ENCODE measurements at regions not wholly inside any gene's neighbourhood (a gene's known extent, or its start where the extent isn't known, plus 50 kb on each side); places are given as distances from the start of the nearest gene placed in this dataset.

GRCh38 chr4:153113838-153114105, 90.5 kb upstream of the TRIM2 start:
- Mint-ChIP-seq H3K9me3 (no peaks in the 10 kb centered on the region), H3K4me1 (peaks cover 12% of the 10 kb centered on the region), H3K4me3 (no peak overlapping the region), H3K27me3 (ENCODE audit: low read depth) (peaks cover 36% of the 10 kb centered on the region), H3K36me3 (no peaks in the 10 kb centered on the region), H3K27ac (no peak overlapping the region)
- TF ChIP-seq CTCF (IDR thresholded peaks at IDR 0.05; ENCODE audit: unreplicated experiment) = no peak
- DNase-seq (ENCODE audit: low spot score in 2 of 2, unreplicated experiment in 2 of 2) = no peak

- Mint-ChIP-seq H3K4me3 (no peak overlapping the region), H3K27ac (no peak overlapping the region), H3K4me1 (peaks cover 12% of the 10 kb centered on the region), H3K36me3 (no peaks in the 10 kb centered on the region), H3K27me3 (ENCODE audit: low read depth) (peaks cover 29% of the 10 kb centered on the region), H3K9me3 (no peaks in the 10 kb centered on the region)
- DNase-seq (ENCODE audit: low spot score in 2 of 2, unreplicated experiment in 2 of 2) = no peak
- no peak for TF ChIP-seq CTCF (IDR thresholded peaks at IDR 0.05; ENCODE audit: unreplicated experiment)
Measured at GRCh38 chr4:153114771-153115321, 89.4 kb upstream of the TRIM2 start.

GRCh38 chr4:153115322-153116290, 88.6 kb upstream of the TRIM2 start:
- H3K9me3 Mint-ChIP-seq = no peaks in the 10 kb centered on the region
- no peak overlapping the region for H3K27ac Mint-ChIP-seq
- H3K36me3 Mint-ChIP-seq = no peaks in the 10 kb centered on the region
- H3K4me1 Mint-ChIP-seq = peaks cover 12% of the 10 kb centered on the region
- no peak overlapping the region for H3K4me3 Mint-ChIP-seq
- peaks cover 25% of the 10 kb centered on the region for H3K27me3 Mint-ChIP-seq (ENCODE audit: low read depth)
- DNase-seq (ENCODE audit: low spot score in 2 of 2, unreplicated experiment in 2 of 2) = no peak
- no peak for TF ChIP-seq CTCF (IDR thresholded peaks at IDR 0.05; ENCODE audit: unreplicated experiment)

DNA sequence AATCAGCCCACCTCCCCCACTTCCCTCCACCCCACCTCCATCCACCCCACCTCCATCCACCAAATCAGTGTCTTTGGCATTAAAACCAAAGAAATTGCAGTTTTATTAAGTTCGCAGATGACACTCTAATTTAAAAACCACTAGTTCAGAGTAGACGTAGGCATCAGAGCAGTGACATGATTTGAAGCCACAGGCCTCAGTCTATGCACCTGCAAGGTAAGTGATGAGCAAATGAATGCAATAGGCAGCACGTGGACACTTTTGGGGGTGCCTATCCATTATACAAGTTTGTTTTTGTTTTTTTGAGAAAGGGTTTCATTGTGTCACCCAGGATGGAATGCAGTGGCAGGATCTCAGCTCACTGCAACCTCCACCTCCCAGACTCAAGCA, 88.0 kb upstream of the TRIM2 start:
- Mint-ChIP-seq H3K4me3 (no peak overlapping the region), H3K4me1 (peaks cover 12% of the 10 kb centered on the region), H3K9me3 (no peaks in the 10 kb centered on the region), H3K27me3 (ENCODE audit: low read depth) (peaks cover 18% of the 10 kb centered on the region), H3K36me3 (no peaks in the 10 kb centered on the region), H3K27ac (no peak overlapping the region)
- DNase-seq (ENCODE audit: low spot score in 2 of 2, unreplicated experiment in 2 of 2) = no peak
- TF ChIP-seq CTCF (IDR thresholded peaks at IDR 0.05; ENCODE audit: unreplicated experiment) = no peak

- Mint-ChIP-seq H3K9me3 (no peaks in the 10 kb centered on the region), H3K27me3 (ENCODE audit: low read depth) (peaks cover 17% of the 10 kb centered on the region), H3K4me3 (no peak overlapping the region), H3K27ac (no peak overlapping the region), H3K4me1 (peaks cover 15% of the 10 kb centered on the region), H3K36me3 (no peaks in the 10 kb centered on the region)
- DNase-seq (ENCODE audit: low spot score in 2 of 2, unreplicated experiment in 2 of 2) = no peak
- TF ChIP-seq CTCF (IDR thresholded peaks at IDR 0.05; ENCODE audit: unreplicated experiment) = no peak
Measured at GRCh38 chr4:153116801-153117200, 87.4 kb upstream of the TRIM2 start.
